ENCODE measurements at regions not wholly inside any gene's neighbourhood (a gene's known extent, or its start where the extent isn't known, plus 50 kb on each side); places are given as distances from the start of the nearest gene placed in this dataset.

- no peak for TF ChIP-seq CTCF (conservative IDR thresholded peaks at IDR 0.05)
- TF ChIP-seq ZFX (IDR thresholded peaks at IDR 0.05): no peak
Observed at GRCh38 chr6:134729561-134729960, 220.3 kb downstream of the ALDH8A1 start.
